SK-N-SH treated with all-trans-retinoic acid at 6 μM for 48 hours (cell line): ENCODE measurements at regions not wholly inside any gene's neighbourhood (a gene's known extent, or its start where the extent isn't known, plus 50 kb on each side); places are given as distances from the start of the nearest gene placed in this dataset.

Source experiments
- ATAC-seq: fragments of 200-7000 bp; cut with Tn5 transposase; 3 replicates; pipeline ENCODE4 v1.9.1; 2020; ENCODE audit warnings: mild to moderate bottlenecking, moderate library complexity
- ARNTL ChIP-seq: fragments of 450-650 bp; formaldehyde crosslinking; IDR thresholded peaks from 2 replicates; pipeline ENCODE4 v1.5.0; 2020; ENCODE audit warnings: low read depth, mild to moderate bottlenecking, moderate library complexity, borderline replicate concordance
- BACH2 ChIP-seq: fragments of 250-450 bp; sonication (Bioruptor Pico); IDR thresholded peaks from 2 replicates; pipeline ENCODE4 v1.9.0; 2021; ENCODE audit warnings: mild to moderate bottlenecking, borderline replicate concordance
- CSDC2 ChIP-seq: fragments of 250-450 bp; sonication (Bioruptor Pico); IDR thresholded peaks from 2 replicates; pipeline ENCODE4 v1.5.0; 2020; ENCODE audit warnings: mild to moderate bottlenecking, moderate library complexity
- ESRRG ChIP-seq: fragments of 250-450 bp; sonication (Bioruptor Pico); IDR thresholded peaks from 2 replicates; pipeline ENCODE4 v1.6.1; 2021; ENCODE audit warnings: mild to moderate bottlenecking
- GLIS3 ChIP-seq: fragments of 250-450 bp; sonication (Bioruptor Pico); IDR thresholded peaks from 2 replicates; pipeline ENCODE4 v1.5.0; 2020; ENCODE audit warnings: mild to moderate bottlenecking, moderate library complexity
- POU6F1 ChIP-seq: fragments of 250-450 bp; sonication (Bioruptor Pico); IDR thresholded peaks from 2 replicates; pipeline ENCODE4 v1.8.0; 2021; ENCODE audit warnings: low read depth, mild to moderate bottlenecking, moderate library complexity, borderline replicate concordance
- PPARA ChIP-seq: fragments of 250-450 bp; sonication (Bioruptor Pico); IDR thresholded peaks from 2 replicates; pipeline ENCODE4 v1.5.0; 2020; ENCODE audit warnings: mild to moderate bottlenecking, borderline replicate concordance
- SNAI2 ChIP-seq: fragments of 250-450 bp; sonication (Bioruptor Pico); IDR thresholded peaks from 2 replicates; pipeline ENCODE4 v1.5.0; 2020; ENCODE audit warnings: mild to moderate bottlenecking, moderate library complexity
- TCF4 ChIP-seq: fragments of 250-450 bp; sonication (Bioruptor Pico); IDR thresholded peaks from 2 replicates; pipeline ENCODE4 v1.8.0; 2021; ENCODE audit warnings: mild to moderate bottlenecking, moderate library complexity, borderline replicate concordance
- ZC3H10 ChIP-seq: fragments of 250-450 bp; sonication (Bioruptor Pico); IDR thresholded peaks from 2 replicates; pipeline ENCODE4 v1.5.1; 2021; ENCODE audit warnings: mild to moderate bottlenecking, moderate library complexity
- ZFP3 ChIP-seq: fragments of 250-450 bp; sonication (Bioruptor Pico); IDR thresholded peaks from 2 replicates; pipeline ENCODE4 v1.5.0; 2020; ENCODE audit warnings: mild to moderate bottlenecking, moderate library complexity
- ZFP30 ChIP-seq: fragments of 450-650 bp; formaldehyde crosslinking; IDR thresholded peaks from 2 replicates; pipeline ENCODE4 v1.5.0; 2022; ENCODE audit warnings: mild to moderate bottlenecking, moderate library complexity
- ZNF70 ChIP-seq: fragments of 450-650 bp; formaldehyde crosslinking; IDR thresholded peaks from 2 replicates; pipeline ENCODE4 v1.5.0; 2020; ENCODE audit warnings: mild to moderate bottlenecking, moderate library complexity
- ZNF8 ChIP-seq: fragments of 450-650 bp; formaldehyde crosslinking; IDR thresholded peaks from 2 replicates; pipeline ENCODE4 v1.5.0; 2020; ENCODE audit warnings: mild to moderate bottlenecking, moderate library complexity
- TF ChIP-seq, protein P1 (sequence below): fragments of 250-450 bp; sonication (Bioruptor Pico); IDR thresholded peaks from 2 replicates; pipeline ENCODE4 v1.5.0; 2020; ENCODE audit warnings: mild to moderate bottlenecking, moderate library complexity
- TF ChIP-seq, protein P2 (sequence below): fragments of 250-450 bp; sonication (Bioruptor Pico); IDR thresholded peaks from 2 replicates; pipeline ENCODE4 v1.8.0; 2020; ENCODE audit warnings: mild to moderate bottlenecking, moderate library complexity, borderline replicate concordance
- TF ChIP-seq, protein P3 (sequence below): fragments of 250-450 bp; sonication (Bioruptor Pico); IDR thresholded peaks from 2 replicates; pipeline ENCODE4 v1.5.1; 2021; ENCODE audit warnings: mild to moderate bottlenecking, moderate library complexity
- TF ChIP-seq, protein P4 (sequence below): fragments of 250-450 bp; sonication (Bioruptor Pico); IDR thresholded peaks from 2 replicates; pipeline ENCODE4 v1.5.1; 2020; ENCODE audit warnings: low read depth, mild to moderate bottlenecking, moderate library complexity

- peak; percentile 70 for ATAC-seq
These were observed 139.8 kb upstream of the RPS23 start for GRCh38 chr5:82417776-82418607.

DNA sequence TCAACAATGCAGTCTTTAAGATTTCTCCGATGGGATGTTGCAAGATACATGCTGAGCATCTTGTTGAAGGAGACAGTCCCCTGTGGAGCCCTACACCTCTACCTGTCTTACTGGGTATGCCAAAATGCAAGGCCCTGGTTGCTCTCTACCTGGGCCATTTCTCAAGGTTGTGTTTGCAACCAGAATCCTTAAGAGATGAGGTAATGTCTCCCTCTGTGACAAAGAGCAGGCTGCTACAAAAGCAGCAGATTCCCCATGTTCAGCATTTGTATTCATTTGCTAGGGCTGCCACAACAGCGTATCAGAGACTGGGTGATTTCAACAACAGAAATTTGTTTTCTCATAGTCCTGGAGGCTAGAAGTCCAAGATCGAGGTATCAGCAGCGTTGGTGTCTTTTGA lies 138.4 kb upstream of the RPS23 start:
- no peak for ATAC-seq
- TF ChIP-seq, protein P1, sequence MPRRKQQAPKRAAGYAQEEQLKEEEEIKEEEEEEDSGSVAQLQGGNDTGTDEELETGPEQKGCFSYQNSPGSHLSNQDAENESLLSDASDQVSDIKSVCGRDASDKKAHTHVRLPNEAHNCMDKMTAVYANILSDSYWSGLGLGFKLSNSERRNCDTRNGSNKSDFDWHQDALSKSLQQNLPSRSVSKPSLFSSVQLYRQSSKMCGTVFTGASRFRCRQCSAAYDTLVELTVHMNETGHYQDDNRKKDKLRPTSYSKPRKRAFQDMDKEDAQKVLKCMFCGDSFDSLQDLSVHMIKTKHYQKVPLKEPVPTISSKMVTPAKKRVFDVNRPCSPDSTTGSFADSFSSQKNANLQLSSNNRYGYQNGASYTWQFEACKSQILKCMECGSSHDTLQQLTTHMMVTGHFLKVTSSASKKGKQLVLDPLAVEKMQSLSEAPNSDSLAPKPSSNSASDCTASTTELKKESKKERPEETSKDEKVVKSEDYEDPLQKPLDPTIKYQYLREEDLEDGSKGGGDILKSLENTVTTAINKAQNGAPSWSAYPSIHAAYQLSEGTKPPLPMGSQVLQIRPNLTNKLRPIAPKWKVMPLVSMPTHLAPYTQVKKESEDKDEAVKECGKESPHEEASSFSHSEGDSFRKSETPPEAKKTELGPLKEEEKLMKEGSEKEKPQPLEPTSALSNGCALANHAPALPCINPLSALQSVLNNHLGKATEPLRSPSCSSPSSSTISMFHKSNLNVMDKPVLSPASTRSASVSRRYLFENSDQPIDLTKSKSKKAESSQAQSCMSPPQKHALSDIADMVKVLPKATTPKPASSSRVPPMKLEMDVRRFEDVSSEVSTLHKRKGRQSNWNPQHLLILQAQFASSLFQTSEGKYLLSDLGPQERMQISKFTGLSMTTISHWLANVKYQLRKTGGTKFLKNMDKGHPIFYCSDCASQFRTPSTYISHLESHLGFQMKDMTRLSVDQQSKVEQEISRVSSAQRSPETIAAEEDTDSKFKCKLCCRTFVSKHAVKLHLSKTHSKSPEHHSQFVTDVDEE (CRISPR knock-in tag), result no peak
- no peak for TF ChIP-seq ESRRG (CRISPR knock-in tag)
- no peak for TF ChIP-seq ZNF70 (CRISPR knock-in tag)
- no peak for TF ChIP-seq ZC3H10
- TF ChIP-seq GLIS3 (CRISPR knock-in tag), result no peak
- no peak for TF ChIP-seq CSDC2 (CRISPR knock-in tag)
- TF ChIP-seq ZFP3 (CRISPR knock-in tag), result no peak
- TF ChIP-seq SNAI2 (CRISPR knock-in tag), result no peak
- TF ChIP-seq, protein P2, sequence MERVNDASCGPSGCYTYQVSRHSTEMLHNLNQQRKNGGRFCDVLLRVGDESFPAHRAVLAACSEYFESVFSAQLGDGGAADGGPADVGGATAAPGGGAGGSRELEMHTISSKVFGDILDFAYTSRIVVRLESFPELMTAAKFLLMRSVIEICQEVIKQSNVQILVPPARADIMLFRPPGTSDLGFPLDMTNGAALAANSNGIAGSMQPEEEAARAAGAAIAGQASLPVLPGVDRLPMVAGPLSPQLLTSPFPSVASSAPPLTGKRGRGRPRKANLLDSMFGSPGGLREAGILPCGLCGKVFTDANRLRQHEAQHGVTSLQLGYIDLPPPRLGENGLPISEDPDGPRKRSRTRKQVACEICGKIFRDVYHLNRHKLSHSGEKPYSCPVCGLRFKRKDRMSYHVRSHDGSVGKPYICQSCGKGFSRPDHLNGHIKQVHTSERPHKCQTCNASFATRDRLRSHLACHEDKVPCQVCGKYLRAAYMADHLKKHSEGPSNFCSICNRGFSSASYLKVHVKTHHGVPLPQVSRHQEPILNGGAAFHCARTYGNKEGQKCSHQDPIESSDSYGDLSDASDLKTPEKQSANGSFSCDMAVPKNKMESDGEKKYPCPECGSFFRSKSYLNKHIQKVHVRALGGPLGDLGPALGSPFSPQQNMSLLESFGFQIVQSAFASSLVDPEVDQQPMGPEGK (CRISPR knock-in tag), result no peak
- no peak for TF ChIP-seq ZFP30 (CRISPR knock-in tag)
- TF ChIP-seq BACH2 (CRISPR knock-in tag), result no peak
- TF ChIP-seq, protein P3, sequence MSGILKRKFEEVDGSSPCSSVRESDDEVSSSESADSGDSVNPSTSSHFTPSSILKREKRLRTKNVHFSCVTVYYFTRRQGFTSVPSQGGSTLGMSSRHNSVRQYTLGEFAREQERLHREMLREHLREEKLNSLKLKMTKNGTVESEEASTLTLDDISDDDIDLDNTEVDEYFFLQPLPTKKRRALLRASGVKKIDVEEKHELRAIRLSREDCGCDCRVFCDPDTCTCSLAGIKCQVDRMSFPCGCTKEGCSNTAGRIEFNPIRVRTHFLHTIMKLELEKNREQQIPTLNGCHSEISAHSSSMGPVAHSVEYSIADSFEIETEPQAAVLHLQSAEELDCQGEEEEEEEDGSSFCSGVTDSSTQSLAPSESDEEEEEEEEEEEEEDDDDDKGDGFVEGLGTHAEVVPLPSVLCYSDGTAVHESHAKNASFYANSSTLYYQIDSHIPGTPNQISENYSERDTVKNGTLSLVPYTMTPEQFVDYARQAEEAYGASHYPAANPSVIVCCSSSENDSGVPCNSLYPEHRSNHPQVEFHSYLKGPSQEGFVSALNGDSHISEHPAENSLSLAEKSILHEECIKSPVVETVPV (CRISPR knock-in tag), result no peak
- no peak for TF ChIP-seq ARNTL (CRISPR knock-in tag)
- TF ChIP-seq TCF4, result no peak
- no peak for TF ChIP-seq ZNF8 (CRISPR knock-in tag)
- TF ChIP-seq, protein P4, sequence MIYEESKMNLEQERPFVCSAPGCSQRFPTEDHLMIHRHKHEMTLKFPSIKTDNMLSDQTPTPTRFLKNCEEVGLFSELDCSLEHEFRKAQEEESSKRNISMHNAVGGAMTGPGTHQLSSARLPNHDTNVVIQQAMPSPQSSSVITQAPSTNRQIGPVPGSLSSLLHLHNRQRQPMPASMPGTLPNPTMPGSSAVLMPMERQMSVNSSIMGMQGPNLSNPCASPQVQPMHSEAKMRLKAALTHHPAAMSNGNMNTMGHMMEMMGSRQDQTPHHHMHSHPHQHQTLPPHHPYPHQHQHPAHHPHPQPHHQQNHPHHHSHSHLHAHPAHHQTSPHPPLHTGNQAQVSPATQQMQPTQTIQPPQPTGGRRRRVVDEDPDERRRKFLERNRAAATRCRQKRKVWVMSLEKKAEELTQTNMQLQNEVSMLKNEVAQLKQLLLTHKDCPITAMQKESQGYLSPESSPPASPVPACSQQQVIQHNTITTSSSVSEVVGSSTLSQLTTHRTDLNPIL (CRISPR knock-in tag), result no peak
- no peak for TF ChIP-seq POU6F1 (CRISPR knock-in tag)
- no peak for TF ChIP-seq PPARA (CRISPR knock-in tag)

More at GRCh38 chr5:82417776-82418607, 139.8 kb upstream of the RPS23 start:
- TF ChIP-seq, protein P4 (CRISPR knock-in tag), result no peak
- no peak for TF ChIP-seq ZNF70 (CRISPR knock-in tag)
- no peak for TF ChIP-seq POU6F1 (CRISPR knock-in tag)
